PC-9 (cell line): ENCODE measurements at regions not wholly inside any gene's neighbourhood (a gene's known extent, or its start where the extent isn't known, plus 50 kb on each side); places are given as distances from the start of the nearest gene placed in this dataset.

Experiments used
- BruUV-seq: library from RNA; stranded (reverse); fragments of 400-500 nt; replicated peaks from 2 replicates; lab custom pipeline; 2021; lab: Mats Ljungman, UMichigan
- CTCF ChIA-PET: fragments of 300-600 bp; sonication (Branson Sonifier 250); formaldehyde crosslinking; loops from one replicate; lab custom pipeline; 2022; ENCODE audit warnings: antibody characterized with exemption; lab: Charles Lee
- POLR2A ChIA-PET: fragments of 300-600 bp; sonication (Branson Sonifier 250); formaldehyde crosslinking; loops from one replicate; lab custom pipeline; 2022; ENCODE audit warnings: antibody characterized with exemption; ENCODE audit not compliant: unreplicated experiment; lab: Charles Lee
- DNase-seq, 2 experiments: peaks; one replicate each; pipeline versions ENCODE4 v3.0.0 to v3.0.0-alpha.2; 2015 to 2022; ENCODE audit warnings: mixed read lengths in 1 of 2
- H2AFZ ChIP-seq: fragments of 200-600 bp; sonication (generic); 2 replicates; pipeline ENCODE4 v1.8.1; 2017; ENCODE audit warnings: antibody characterized with exemption
- H3F3A ChIP-seq: fragments of 200-600 bp; sonication (generic); 2 replicates; pipeline ENCODE4 v1.8.1; 2017; ENCODE audit warnings: antibody characterized with exemption, mild to moderate bottlenecking, low read depth; ENCODE audit not compliant: insufficient read depth
- H3K27ac ChIP-seq: fragments of 200-600 bp; sonication (generic); 2 replicates; pipeline ENCODE4 v1.6.1; 2016; ENCODE audit warnings: mixed run types
- H3K27me3 ChIP-seq: fragments of 200-600 bp; sonication (generic); 2 replicates; pipeline ENCODE4 v1.6.1; 2016; ENCODE audit warnings: low read depth, mixed run types; ENCODE audit not compliant: insufficient read depth
- H3K36me3 ChIP-seq: fragments of 200-600 bp; sonication (generic); 2 replicates; pipeline ENCODE4 v1.6.1; 2016; ENCODE audit warnings: low read depth, mixed run types
- H3K4me1 ChIP-seq: fragments of 200-600 bp; sonication (generic); replicated peaks from 2 replicates; pipeline ENCODE4 v1.6.1; 2016; ENCODE audit warnings: mixed run types; ENCODE audit not compliant: insufficient read depth
- H3K4me2 ChIP-seq: fragments of 200-600 bp; sonication (generic); 2 replicates; pipeline ENCODE4 v1.6.1; 2017; ENCODE audit warnings: mixed run types
- H3K4me3 ChIP-seq: fragments of 200-600 bp; sonication (generic); 2 replicates; pipeline ENCODE4 v1.6.1; 2016; ENCODE audit warnings: mixed run types
- H3K79me2 ChIP-seq: fragments of 200-600 bp; sonication (generic); 2 replicates; pipeline ENCODE4 v1.6.1; 2017; ENCODE audit warnings: low read depth, mixed run types
- H3K9me2 ChIP-seq: fragments of 200-600 bp; sonication (generic); 2 replicates; pipeline ENCODE4 v1.8.1; 2017; ENCODE audit warnings: mild to moderate bottlenecking; ENCODE audit not compliant: insufficient read depth
- H3K9me3 ChIP-seq: fragments of 200-600 bp; sonication (generic); 2 replicates; pipeline ENCODE4 v1.8.1; 2016; ENCODE audit warnings: low read depth; ENCODE audit not compliant: insufficient read depth
- H4K20me1 ChIP-seq: fragments of 200-600 bp; sonication (generic); 2 replicates; pipeline ENCODE4 v1.8.1; 2017; ENCODE audit not compliant: insufficient read depth
- EZH2 ChIP-seq: fragments of 200-600 bp; sonication (generic); IDR thresholded peaks from 2 replicates; pipeline ENCODE4 v1.8.0; 2017; ENCODE audit warnings: antibody characterized with exemption, low read depth
- intact Hi-C: fragments of 100-400 bp; cut with micrococcal nuclease; formaldehyde crosslinking; loops from one replicate; pipeline ENCODE4 v1.10.0; 2022; ENCODE audit not compliant: unreplicated experiment
- TF ChIP-seq, protein P1 (sequence below): fragments of 200-600 bp; sonication (generic); conservative IDR thresholded peaks from 2 replicates; pipeline ENCODE4 v1.6.1; 2017; ENCODE audit warnings: mixed run types, antibody characterized with exemption, mild to moderate bottlenecking, moderate library complexity

- no peak overlapping the region for H2AFZ ChIP-seq
- no peaks in the 10 kb centered on the region for H4K20me1 ChIP-seq
- no peaks in the 10 kb centered on the region for H3K27me3 ChIP-seq
- no peak overlapping the region for H3K4me3 ChIP-seq
- no TSS peak for BruUV-seq
- ChIA-PET CTCF (no interaction called here), POLR2A (no interaction called here)
- no peaks in the 10 kb centered on the region for H3F3A ChIP-seq
- no peak overlapping the region for H3K27ac ChIP-seq
- H3K9me3 ChIP-seq = no peaks in the 10 kb centered on the region
- no peak for TF ChIP-seq EZH2
- H3K4me2 ChIP-seq = no peak overlapping the region
- no peaks in the 10 kb centered on the region for H3K79me2 ChIP-seq
- no peak for DNase-seq
- H3K36me3 ChIP-seq = no peaks in the 10 kb centered on the region
- no peaks in the 10 kb centered on the region for H3K9me2 ChIP-seq
- intact Hi-C loops = no loop called here
- no peaks in the 10 kb centered on the region for H3K4me1 ChIP-seq
Measured at GRCh38 chr18:30004965-30005364, 1037.6 kb downstream of the DSC3 start.

- no peak for DNase-seq
- Histone ChIP-seq H3K9me2 (no peaks in the 10 kb centered on the region), H3K27ac (no peak overlapping the region), H3K9me3 (no peaks in the 10 kb centered on the region), H3K4me2 (no peak overlapping the region), H2AFZ (no peak overlapping the region), H3K4me1 (no peaks in the 10 kb centered on the region), H3K4me3 (no peak overlapping the region), H4K20me1 (no peaks in the 10 kb centered on the region), H3K36me3 (no peaks in the 10 kb centered on the region), H3K27me3 (no peaks in the 10 kb centered on the region), H3K79me2 (no peaks in the 10 kb centered on the region), H3F3A (no peaks in the 10 kb centered on the region)
- intact Hi-C loops = no loop called here
- ChIA-PET POLR2A (no interaction called here), CTCF (no interaction called here)
- no TSS peak for BruUV-seq
- TF ChIP-seq EZH2 = no peak
- TF ChIP-seq, protein P1, sequence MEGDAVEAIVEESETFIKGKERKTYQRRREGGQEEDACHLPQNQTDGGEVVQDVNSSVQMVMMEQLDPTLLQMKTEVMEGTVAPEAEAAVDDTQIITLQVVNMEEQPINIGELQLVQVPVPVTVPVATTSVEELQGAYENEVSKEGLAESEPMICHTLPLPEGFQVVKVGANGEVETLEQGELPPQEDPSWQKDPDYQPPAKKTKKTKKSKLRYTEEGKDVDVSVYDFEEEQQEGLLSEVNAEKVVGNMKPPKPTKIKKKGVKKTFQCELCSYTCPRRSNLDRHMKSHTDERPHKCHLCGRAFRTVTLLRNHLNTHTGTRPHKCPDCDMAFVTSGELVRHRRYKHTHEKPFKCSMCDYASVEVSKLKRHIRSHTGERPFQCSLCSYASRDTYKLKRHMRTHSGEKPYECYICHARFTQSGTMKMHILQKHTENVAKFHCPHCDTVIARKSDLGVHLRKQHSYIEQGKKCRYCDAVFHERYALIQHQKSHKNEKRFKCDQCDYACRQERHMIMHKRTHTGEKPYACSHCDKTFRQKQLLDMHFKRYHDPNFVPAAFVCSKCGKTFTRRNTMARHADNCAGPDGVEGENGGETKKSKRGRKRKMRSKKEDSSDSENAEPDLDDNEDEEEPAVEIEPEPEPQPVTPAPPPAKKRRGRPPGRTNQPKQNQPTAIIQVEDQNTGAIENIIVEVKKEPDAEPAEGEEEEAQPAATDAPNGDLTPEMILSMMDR = no peak
Measured at GRCh38 chr18:29982218-29982617, 1060.3 kb downstream of the DSC3 start.

DNA sequence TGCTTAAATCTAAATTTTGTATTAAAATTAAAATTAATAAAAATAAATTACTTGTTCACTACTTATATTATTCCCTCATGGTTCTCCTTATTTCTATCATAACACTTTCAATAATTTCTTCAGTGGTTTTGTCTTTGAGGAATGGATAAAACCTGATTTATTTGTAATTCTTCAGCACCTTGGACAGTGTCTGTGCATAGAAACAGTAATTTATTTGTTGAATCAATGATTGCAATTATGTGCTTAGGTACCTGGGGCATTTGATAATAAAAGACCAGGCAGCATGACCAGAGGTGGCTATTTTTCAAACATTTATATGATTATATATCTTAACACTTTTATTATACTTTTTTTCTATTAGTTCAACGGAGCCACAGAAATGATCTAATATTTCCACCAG is 1062.7 kb downstream of the DSC3 start:
- H3K9me3 ChIP-seq = no peaks in the 10 kb centered on the region
- no peaks in the 10 kb centered on the region for H3F3A ChIP-seq
- no peak overlapping the region for H3K4me3 ChIP-seq
- no peaks in the 10 kb centered on the region for H3K4me1 ChIP-seq
- no peak overlapping the region for H3K27ac ChIP-seq
- no peak for DNase-seq
- CTCF ChIA-PET = no interaction called here
- H4K20me1 ChIP-seq = no peaks in the 10 kb centered on the region
- no peaks in the 10 kb centered on the region for H3K9me2 ChIP-seq
- intact Hi-C loops = no loop called here
- no peak for TF ChIP-seq EZH2
- TF ChIP-seq, protein P1 = no peak
- POLR2A ChIA-PET = no interaction called here
- H3K79me2 ChIP-seq = no peaks in the 10 kb centered on the region
- H3K4me2 ChIP-seq = no peak overlapping the region
- no peaks in the 10 kb centered on the region for H3K27me3 ChIP-seq
- BruUV-seq = no TSS peak
- H2AFZ ChIP-seq = no peak overlapping the region
- H3K36me3 ChIP-seq = no peaks in the 10 kb centered on the region

- Histone ChIP-seq H2AFZ (no peak overlapping the region), H3K27me3 (no peaks in the 10 kb centered on the region), H3K4me1 (no peaks in the 10 kb centered on the region), H3K79me2 (no peaks in the 10 kb centered on the region), H3F3A (no peaks in the 10 kb centered on the region), H3K4me3 (no peak overlapping the region), H3K27ac (no peak overlapping the region), H3K9me3 (no peaks in the 10 kb centered on the region), H3K9me2 (no peaks in the 10 kb centered on the region), H4K20me1 (no peaks in the 10 kb centered on the region), H3K4me2 (no peak overlapping the region), H3K36me3 (no peaks in the 10 kb centered on the region)
- TF ChIP-seq EZH2 = no peak
- TF ChIP-seq, protein P1 = no peak
- ChIA-PET CTCF (no interaction called here), POLR2A (no interaction called here)
- BruUV-seq = no TSS peak
- intact Hi-C loops = no loop called here
- DNase-seq = no peak
Measured at GRCh38 chr18:29969876-29970275, 1072.7 kb downstream of the DSC3 start.
